ENCODE measurements at regions not wholly inside any gene's neighbourhood (a gene's known extent, or its start where the extent isn't known, plus 50 kb on each side); places are given as distances from the start of the nearest gene placed in this dataset.

DNA sequence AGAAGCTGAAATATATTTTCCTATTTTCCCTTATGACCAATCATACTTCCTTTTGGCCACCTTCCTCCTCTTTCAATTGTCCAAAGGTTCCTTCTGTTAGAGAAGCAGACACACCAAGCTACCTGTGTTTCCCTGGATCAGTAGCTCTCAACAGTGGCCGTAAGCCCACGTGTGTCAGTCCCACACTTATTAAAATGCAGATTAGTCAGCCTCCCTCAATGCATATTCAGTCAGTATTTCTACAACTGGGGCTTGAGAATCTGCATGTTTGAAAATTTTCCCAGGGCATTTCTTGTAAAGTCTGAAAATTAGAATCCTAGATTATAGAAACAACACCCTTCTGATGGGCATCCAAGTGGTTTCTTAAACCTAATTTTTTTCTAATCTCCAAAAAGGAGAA, 54.0 kb upstream of the ITPRID2 start:
- DNase-seq (ENCODE audit: extremely low read depth, low read depth) = no peak
- TF ChIP-seq, protein P1, sequence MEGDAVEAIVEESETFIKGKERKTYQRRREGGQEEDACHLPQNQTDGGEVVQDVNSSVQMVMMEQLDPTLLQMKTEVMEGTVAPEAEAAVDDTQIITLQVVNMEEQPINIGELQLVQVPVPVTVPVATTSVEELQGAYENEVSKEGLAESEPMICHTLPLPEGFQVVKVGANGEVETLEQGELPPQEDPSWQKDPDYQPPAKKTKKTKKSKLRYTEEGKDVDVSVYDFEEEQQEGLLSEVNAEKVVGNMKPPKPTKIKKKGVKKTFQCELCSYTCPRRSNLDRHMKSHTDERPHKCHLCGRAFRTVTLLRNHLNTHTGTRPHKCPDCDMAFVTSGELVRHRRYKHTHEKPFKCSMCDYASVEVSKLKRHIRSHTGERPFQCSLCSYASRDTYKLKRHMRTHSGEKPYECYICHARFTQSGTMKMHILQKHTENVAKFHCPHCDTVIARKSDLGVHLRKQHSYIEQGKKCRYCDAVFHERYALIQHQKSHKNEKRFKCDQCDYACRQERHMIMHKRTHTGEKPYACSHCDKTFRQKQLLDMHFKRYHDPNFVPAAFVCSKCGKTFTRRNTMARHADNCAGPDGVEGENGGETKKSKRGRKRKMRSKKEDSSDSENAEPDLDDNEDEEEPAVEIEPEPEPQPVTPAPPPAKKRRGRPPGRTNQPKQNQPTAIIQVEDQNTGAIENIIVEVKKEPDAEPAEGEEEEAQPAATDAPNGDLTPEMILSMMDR (IDR thresholded peaks at IDR 0.05; ENCODE audit: low read depth, low read length) = no peak

DNA sequence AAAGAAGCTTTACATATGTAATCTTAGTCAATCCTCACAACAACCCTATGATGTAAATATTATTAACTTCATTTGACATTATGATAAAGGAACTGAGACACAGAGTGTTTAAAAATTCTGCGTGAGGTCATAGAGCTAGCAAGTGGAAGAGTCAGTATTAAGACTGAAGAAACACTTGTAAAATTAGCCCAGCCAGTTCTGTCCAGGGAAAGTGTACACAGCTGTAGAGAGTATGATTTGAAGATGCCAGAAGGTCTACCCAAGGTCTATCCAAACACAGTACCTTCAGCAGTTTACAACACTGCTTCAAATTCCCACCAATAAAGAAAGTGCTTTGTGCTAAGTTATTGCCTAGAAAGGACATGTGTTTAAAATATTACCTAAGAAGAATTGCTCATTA, 51.7 kb upstream of the ITPRID2 start:
- TF ChIP-seq, protein P1 (IDR thresholded peaks at IDR 0.05; ENCODE audit: low read depth, low read length) = no peak
- no peak for DNase-seq (ENCODE audit: extremely low read depth, low read depth)

DNA sequence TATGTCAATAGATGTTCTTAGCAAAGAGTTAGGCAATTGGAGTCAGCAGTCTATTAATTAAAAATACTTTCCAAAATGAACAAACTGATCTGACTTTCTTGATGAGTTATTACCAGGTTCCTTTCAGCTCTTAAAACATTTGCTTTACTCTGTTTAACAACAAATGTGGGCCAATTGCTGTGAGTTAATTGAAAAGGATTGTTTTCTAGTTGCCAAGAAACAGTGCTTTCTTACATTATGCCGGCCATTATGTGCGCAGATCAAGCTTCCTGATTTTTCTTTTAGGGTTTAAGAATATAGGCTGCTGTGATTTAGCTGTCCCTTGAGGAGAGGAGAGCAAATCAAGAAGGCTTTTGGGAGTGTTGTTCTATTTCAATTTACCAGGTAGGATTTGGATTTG, 50.5 kb upstream of the ITPRID2 start:
- no peak for DNase-seq (ENCODE audit: extremely low read depth, low read depth)
- TF ChIP-seq, protein P1 (IDR thresholded peaks at IDR 0.05; ENCODE audit: low read depth, low read length) = no peak

Measured in AG09319 (cell line).